Astrocyte (in vitro differentiated cells and primary cell): ENCODE measurements at regions not wholly inside any gene's neighbourhood (a gene's known extent, or its start where the extent isn't known, plus 50 kb on each side); places are given as distances from the start of the nearest gene placed in this dataset.

Source experiments
- DNase-seq: peaks from one replicate; pipeline ENCODE4 v3.0.0-alpha.2; 2010; ENCODE audit warnings: low read depth
- FAIRE-seq: peaks from 2 replicates; lab custom pipeline; 2011; peaks lifted over from hg19 to GRCh38; lab: Jason Lieb, UNC
- H2AFZ ChIP-seq: 2 replicates; pipeline ENCODE4 v1.6.0; 2012; ENCODE audit warnings: low read depth, low read length, inconsistent platforms
- H3K27ac ChIP-seq: 2 replicates; pipeline ENCODE4 v1.5.1; 2011; ENCODE audit warnings: low read depth, low read length, inconsistent platforms
- H3K27me3 ChIP-seq: 2 replicates; pipeline ENCODE4 v1.6.0; 2011; ENCODE audit warnings: low read length, inconsistent platforms; ENCODE audit not compliant: insufficient read depth
- H3K36me3 ChIP-seq: 2 replicates; pipeline ENCODE4 v1.5.1; 2011; ENCODE audit warnings: low read length, inconsistent platforms; ENCODE audit not compliant: insufficient read depth
- H3K4me1 ChIP-seq: 2 replicates; pipeline ENCODE4 v1.5.1; 2011; ENCODE audit warnings: low read length, inconsistent platforms; ENCODE audit not compliant: insufficient read depth
- H3K4me2 ChIP-seq: 2 replicates; pipeline ENCODE4 v1.6.0; 2012; ENCODE audit warnings: low read length, inconsistent platforms
- H3K4me3 ChIP-seq: 2 replicates; pipeline ENCODE4 v1.5.1; 2011; ENCODE audit warnings: low read depth, mild to moderate bottlenecking, low read length, inconsistent platforms; ENCODE audit not compliant: insufficient read depth
- H3K79me2 ChIP-seq: 2 replicates; pipeline ENCODE4 v1.6.0; 2012; ENCODE audit warnings: mild to moderate bottlenecking, low read length, inconsistent platforms; ENCODE audit not compliant: insufficient read depth
- H3K9ac ChIP-seq: 2 replicates; pipeline ENCODE4 v1.6.0; 2012; ENCODE audit warnings: mild to moderate bottlenecking, low read length, inconsistent platforms
- H3K9me3 ChIP-seq: 2 replicates; pipeline ENCODE4 v1.5.1; 2012; ENCODE audit warnings: low read depth, mild to moderate bottlenecking, low read length, inconsistent platforms; ENCODE audit not compliant: insufficient read depth
- H4K20me1 ChIP-seq: 2 replicates; pipeline ENCODE4 v1.6.0; 2012; ENCODE audit warnings: low read length, inconsistent platforms; ENCODE audit not compliant: insufficient read depth
- H3K27ac Mint-ChIP-seq: one replicate; pipeline ENCODE4 v1.8.0; 2021; ENCODE audit warnings: mild to moderate bottlenecking, mixed read lengths; ENCODE audit not compliant: unreplicated experiment
- H3K27me3 Mint-ChIP-seq: one replicate; pipeline ENCODE4 v1.8.0; 2021; ENCODE audit warnings: low read depth, mixed read lengths; ENCODE audit not compliant: unreplicated experiment
- H3K36me3 Mint-ChIP-seq: one replicate; pipeline ENCODE4 v1.8.0; 2021; ENCODE audit warnings: low read depth, mixed read lengths; ENCODE audit not compliant: unreplicated experiment
- H3K4me1 Mint-ChIP-seq: one replicate; pipeline ENCODE4 v1.8.0; 2021; ENCODE audit warnings: low read depth, mixed read lengths; ENCODE audit not compliant: unreplicated experiment
- H3K4me3 Mint-ChIP-seq: one replicate; pipeline ENCODE4 v1.8.0; 2021; ENCODE audit warnings: mild to moderate bottlenecking, moderate library complexity, mixed read lengths; ENCODE audit not compliant: unreplicated experiment
- H3K9me3 Mint-ChIP-seq: one replicate; pipeline ENCODE4 v1.8.0; 2021; ENCODE audit warnings: mild to moderate bottlenecking, mixed read lengths; ENCODE audit not compliant: unreplicated experiment
- CTCF ChIP-seq: IDR thresholded peaks from 2 replicates; pipeline ENCODE4 v1.5.1; 2011; ENCODE audit warnings: low read depth, mild to moderate bottlenecking, inconsistent platforms, low read length, moderate library complexity; ENCODE audit not compliant: insufficient read depth
- EZH2 ChIP-seq: IDR thresholded peaks from 2 replicates; pipeline ENCODE4 v1.6.1; 2012; ENCODE audit warnings: mild to moderate bottlenecking, low read length, inconsistent platforms; ENCODE audit not compliant: insufficient read depth

DNA sequence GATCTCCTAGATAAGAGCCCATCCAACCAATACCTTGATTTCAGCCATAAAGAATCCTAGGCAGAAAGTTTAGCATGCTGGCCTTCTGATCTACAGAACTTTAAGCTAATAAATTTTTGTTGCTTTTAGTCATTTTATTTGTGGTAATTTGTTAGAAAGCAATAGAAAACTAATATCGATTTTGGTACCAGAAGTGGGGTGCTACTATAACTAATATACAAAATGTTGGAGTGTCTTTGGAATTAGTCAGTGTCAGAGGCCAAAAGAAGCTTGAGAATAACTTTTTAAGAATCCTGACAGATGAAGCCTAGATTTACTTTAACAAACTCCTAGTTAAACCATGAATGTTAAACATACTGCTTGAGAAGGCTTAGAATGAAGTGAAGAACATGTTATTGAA, 83.6 kb upstream of the HSF2 start:
- peaks cover 12% of the 10 kb centered on the region for H3K9me3 Mint-ChIP-seq
- Histone ChIP-seq H2AFZ (no peak overlapping the region), H3K36me3 (no peaks in the 10 kb centered on the region), H3K4me2 (no peak overlapping the region), H3K9ac (no peak overlapping the region), H3K9me3 (no peaks in the 10 kb centered on the region), H3K4me3 (no peak overlapping the region), H3K27me3 (no peaks in the 10 kb centered on the region), H4K20me1 (no peaks in the 10 kb centered on the region), H3K4me1 (no peaks in the 10 kb centered on the region), H3K27ac (no peak overlapping the region), H3K79me2 (no peaks in the 10 kb centered on the region)
- no peaks in the 10 kb centered on the region for H3K4me1 Mint-ChIP-seq
- DNase-seq (no peak), FAIRE-seq (no peak)
- H3K27ac Mint-ChIP-seq: no peak overlapping the region
- H3K27me3 Mint-ChIP-seq: no peaks in the 10 kb centered on the region
- no peaks in the 10 kb centered on the region for H3K36me3 Mint-ChIP-seq
- no peak overlapping the region for H3K4me3 Mint-ChIP-seq
- no peak for TF ChIP-seq CTCF
- TF ChIP-seq EZH2: no peak

DNA sequence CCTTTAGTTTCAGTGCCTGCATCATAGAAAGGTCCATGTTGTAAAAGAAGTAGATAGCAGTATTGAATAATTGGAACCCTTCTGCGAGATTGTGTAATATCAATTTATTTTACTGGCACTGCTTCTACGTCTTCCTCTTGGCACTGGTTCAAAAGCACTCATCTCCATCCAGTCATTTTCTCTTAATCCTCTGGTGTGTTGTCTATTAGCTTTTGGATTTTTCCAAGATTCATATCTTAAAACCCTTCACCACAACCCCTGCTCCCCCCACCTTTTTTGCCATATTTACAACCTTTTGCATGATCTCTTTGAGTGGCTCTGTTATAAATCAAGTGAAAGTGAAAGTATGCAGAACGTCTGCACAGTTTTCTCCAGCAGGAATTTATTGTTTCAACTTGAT, 76.6 kb upstream of the HSF2 start:
- no peaks in the 10 kb centered on the region for H3K4me1 ChIP-seq
- H3K27ac ChIP-seq: no peak overlapping the region
- H3K9me3 Mint-ChIP-seq: peaks cover 7% of the 10 kb centered on the region
- no peaks in the 10 kb centered on the region for H3K27me3 Mint-ChIP-seq
- DNase-seq: no peak
- H3K4me3 ChIP-seq: peak overlapping the region; percentile 32
- H3K4me2 ChIP-seq: peak overlapping the region; percentile 78
- H3K79me2 ChIP-seq: no peaks in the 10 kb centered on the region
- H3K4me3 Mint-ChIP-seq: no peak overlapping the region
- H4K20me1 ChIP-seq: no peaks in the 10 kb centered on the region
- H3K9ac ChIP-seq: no peak overlapping the region
- no peaks in the 10 kb centered on the region for H3K36me3 ChIP-seq
- TF ChIP-seq EZH2 (no peak), CTCF (no peak)
- no peaks in the 10 kb centered on the region for H3K36me3 Mint-ChIP-seq
- peak overlapping the region; percentile 13 for H2AFZ ChIP-seq
- peaks cover 2% of the 10 kb centered on the region for H3K4me1 Mint-ChIP-seq
- H3K27me3 ChIP-seq: no peaks in the 10 kb centered on the region
- no peaks in the 10 kb centered on the region for H3K9me3 ChIP-seq
- no peak overlapping the region for H3K27ac Mint-ChIP-seq
- no peak for FAIRE-seq

DNA sequence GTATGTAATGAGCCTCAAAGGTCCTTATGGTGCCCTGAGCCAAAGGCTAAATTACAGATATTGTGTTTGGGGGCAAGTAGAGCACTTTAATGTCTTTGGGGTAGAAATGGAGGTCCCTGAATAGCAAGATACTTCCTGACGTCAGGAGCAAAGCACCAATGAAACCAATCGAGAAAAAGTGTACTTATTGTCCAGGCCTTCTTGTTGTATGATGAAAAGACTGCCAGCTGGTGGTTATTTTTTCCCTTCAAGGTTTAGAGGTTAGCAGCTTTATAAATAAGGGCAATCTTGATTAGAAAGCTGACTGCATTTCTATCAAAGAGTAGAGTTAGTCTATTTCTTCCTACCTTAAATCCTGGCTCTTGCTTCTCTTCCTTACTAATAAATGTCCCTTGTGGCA, 76.1 kb upstream of the HSF2 start:
- Mint-ChIP-seq H3K4me1 (peaks cover 2% of the 10 kb centered on the region), H3K9me3 (peaks cover 7% of the 10 kb centered on the region), H3K27me3 (no peaks in the 10 kb centered on the region), H3K27ac (no peak overlapping the region), H3K36me3 (no peaks in the 10 kb centered on the region), H3K4me3 (no peak overlapping the region)
- Histone ChIP-seq H3K9me3 (no peaks in the 10 kb centered on the region), H3K9ac (no peak overlapping the region), H3K36me3 (no peaks in the 10 kb centered on the region), H3K27ac (no peak overlapping the region), H3K79me2 (no peaks in the 10 kb centered on the region), H3K4me1 (no peaks in the 10 kb centered on the region), H3K4me3 (peak overlapping the region; percentile 32), H3K27me3 (no peaks in the 10 kb centered on the region), H4K20me1 (no peaks in the 10 kb centered on the region), H3K4me2 (peak overlapping the region; percentile 78), H2AFZ (peak overlapping the region; percentile 13)
- TF ChIP-seq EZH2: no peak
- TF ChIP-seq CTCF: no peak
- FAIRE-seq (no peak), DNase-seq (no peak)
